Activated CD8-positive, alpha-beta memory T cell treated with anti-CD3 and anti-CD28 coated beads for 1 hour (primary cell): ENCODE measurements at regions not wholly inside any gene's neighbourhood (a gene's known extent, or its start where the extent isn't known, plus 50 kb on each side); places are given as distances from the start of the nearest gene placed in this dataset.
"Not testable (repeated sequence)": the region's sequence is repeated elsewhere in the genome, so short reads cannot be mapped to it uniquely, and the experiment has no call there.

Source experiments
- DNase-seq, 2 donors: peaks; one replicate each; pipeline ENCODE4 v3.0.0-alpha.2; 2020; ENCODE audit warnings: low read depth in 1 of 2; ENCODE audit errors: extremely low read depth in 1 of 2

DNA sequence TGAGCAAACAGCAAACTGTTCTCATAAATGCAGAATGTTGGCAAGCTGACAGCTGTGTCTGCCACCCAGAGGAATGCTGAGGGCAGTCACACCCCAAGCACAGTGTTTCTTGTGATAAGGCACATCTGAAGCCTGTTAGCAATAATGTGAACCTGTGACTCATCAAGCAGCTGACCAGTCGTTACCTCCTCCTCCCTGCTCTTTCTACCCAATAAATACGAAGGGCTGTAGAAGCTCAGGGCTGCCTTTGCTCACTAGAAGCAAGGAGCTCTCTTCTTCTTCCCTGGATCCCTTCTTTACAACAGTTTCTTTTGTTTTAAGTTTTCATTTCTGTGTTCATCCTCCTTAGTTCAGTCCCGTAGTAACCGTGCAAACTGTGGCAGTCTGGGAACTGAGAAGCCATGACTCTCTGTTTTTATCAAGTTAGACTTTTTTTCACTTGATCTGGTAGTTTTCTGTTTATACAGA lies 160.3 kb upstream of the ZNF184 start:
- not testable (repeated sequence) for DNase-seq

DNA sequence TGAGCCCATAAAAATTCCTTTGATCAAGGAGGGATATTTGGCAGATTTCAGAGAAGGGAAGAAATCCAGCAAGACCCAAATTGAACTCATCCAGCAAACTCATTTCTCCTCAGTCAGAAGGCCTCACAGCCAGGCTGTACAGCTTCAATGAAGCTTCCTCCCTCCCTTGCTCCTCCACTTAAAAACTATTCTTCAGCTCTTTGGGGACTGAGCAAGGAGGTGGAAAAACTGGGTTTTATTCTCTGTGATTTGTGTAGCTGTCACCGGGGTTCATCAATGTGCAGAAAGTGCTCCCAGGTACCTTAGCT lies 158.7 kb upstream of the ZNF184 start:
- no peak for DNase-seq

DNA sequence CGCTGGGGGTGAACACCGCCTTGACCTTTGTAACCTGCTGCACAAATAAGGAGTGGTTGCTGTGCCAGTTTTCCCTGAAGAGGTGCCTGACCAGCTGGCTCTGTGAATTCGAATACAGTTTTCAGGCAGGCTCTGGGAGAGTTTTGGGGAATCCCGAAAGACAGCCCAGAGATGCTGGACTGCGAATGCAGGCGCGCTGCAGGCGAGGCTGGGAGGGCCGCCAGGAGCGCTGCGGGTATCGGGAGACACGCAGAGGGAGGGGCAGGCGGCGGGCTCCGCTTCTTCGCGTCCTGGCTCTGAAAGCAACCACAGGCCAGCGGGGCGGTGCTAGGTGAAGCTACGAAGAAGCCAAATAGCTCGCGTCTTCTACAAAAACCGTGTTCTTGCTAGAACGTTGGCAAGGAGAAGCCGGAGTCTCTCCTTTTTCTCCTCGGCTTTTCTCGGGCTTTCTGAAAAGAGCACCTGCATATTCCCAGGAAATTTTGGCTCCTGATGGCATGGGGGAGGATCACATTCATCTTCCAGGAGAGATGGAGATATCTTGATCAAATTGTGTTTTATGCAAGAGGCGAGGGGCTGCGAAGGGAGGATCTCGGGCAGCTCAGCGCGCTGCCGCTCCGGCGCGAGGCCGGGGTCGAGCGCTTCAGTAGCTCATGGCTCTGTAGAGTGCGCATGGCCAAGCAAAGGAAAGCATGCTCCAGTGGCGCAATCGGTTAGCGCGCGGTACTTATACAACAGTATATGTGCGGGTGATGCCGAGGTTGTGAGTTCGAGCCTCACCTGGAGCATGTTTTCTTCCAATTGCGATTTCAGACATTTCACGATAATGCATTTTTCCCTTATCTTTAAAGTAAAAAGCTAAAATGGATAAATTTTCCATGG lies 158.1 kb upstream of the ZNF184 start:
- no peak for DNase-seq

DNA sequence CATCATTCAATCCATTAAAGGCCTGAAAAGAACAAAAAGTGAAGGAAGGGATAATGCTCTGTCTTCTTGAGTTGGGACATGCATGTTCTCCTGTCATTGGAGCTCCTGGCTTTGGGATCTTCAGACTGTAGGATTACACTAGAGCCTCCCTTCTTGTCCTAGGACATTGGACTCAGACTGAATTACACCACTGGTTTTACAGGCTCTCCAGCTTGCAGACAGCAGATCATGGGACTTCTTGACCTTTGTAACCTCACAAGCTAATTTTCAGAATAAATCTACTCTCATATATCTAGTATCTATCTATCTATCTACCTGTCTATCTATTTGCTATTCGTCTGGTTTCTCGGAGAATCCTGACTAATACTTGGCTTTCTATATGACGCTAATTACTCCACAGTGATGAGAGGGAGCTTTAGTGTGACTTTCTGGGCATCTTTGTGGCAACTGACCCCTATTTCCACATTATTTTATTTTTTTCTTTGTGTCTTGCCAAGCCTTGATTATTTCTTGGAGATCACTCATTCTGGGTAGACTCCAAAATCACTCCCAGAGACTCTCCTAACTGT lies 151.9 kb upstream of the ZNF184 start:
- no peak for DNase-seq

DNA sequence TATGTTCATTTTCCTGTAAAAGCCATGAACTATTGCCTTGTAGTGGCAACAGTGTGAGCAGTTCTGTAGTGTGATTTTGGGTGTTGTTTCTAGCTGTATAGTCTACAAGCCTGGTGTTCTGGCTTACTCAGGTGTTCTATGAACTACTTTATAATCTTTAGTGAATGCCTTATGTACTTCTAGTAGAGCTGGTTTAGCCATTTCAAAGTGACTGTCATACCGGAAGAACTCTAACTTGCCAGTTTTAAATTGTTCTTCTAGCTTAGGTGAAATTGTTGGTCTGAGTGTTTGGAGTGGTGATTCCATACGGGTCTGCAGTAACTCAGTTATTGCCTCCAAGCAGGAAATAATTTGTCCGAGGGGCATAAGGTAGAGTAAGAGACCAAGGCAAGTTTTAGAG lies 150.2 kb upstream of the ZNF184 start:
- DNase-seq, result no peak

DNA sequence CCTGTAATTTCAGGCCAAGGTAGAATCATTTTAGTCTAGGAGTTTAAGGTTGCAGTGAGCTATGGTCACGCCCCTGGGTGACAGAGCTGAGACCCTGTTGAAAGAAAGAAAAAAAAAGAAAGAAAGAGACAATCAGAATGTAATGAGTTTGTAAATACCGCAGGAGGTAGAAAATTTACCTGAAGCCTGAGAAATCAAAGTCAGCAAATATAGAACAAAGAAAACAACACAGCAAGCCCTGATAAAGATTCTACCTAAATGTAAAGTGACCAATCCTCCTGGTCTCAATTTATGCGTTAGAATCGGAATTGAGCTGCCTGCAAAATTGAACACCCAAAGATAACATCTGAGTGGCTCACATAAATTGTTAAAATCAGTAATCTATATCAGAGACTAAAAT lies 146.5 kb upstream of the ZNF184 start:
- DNase-seq, result no peak

DNA sequence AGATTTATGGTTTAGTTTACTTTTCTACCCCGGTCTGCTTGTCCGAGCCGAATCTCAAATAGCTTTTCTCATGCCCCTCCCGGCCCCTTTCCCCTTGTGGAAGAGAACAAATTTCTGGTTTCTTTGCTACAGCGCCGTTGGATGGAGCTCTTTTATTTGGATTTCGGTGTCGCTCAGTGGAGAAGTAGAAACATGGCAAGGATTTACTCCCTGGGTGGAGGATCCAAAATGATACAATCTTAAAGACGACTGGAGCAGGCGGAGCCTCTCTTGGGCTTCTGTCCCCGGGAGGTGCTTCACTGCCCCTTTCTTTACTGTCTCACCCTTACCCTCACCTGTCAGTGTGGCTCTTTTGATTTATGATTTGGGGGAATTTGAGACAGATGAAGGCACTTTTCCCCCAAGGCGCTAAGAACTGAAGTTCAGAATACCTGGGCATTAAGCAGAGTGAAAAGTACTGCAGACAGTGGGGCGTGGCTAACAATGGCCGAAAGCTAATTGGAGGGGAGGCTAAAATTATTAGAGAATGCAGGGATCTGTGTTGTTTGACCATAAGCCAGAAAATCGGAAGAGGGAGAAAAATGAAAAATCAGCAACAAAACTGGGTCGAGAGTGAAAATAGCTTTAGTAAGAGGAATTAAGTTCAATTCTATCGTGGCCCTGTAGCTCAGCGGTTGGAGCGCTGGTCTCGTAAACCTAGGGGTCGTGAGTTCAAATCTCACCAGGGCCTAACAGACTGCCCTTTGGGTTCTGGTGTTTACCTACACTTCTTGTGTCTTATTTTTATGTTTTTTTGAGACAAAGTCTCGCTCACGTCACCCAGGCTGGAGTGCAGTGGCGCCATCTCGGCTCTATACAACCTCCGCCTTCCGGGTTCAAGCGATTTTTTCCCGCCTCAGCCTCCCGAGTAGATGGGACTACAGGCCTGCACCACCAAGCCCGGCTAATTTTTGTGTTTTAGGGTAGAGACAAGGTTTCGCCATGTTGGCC lies 145.1 kb upstream of the ZNF184 start:
- no peak for DNase-seq

DNA sequence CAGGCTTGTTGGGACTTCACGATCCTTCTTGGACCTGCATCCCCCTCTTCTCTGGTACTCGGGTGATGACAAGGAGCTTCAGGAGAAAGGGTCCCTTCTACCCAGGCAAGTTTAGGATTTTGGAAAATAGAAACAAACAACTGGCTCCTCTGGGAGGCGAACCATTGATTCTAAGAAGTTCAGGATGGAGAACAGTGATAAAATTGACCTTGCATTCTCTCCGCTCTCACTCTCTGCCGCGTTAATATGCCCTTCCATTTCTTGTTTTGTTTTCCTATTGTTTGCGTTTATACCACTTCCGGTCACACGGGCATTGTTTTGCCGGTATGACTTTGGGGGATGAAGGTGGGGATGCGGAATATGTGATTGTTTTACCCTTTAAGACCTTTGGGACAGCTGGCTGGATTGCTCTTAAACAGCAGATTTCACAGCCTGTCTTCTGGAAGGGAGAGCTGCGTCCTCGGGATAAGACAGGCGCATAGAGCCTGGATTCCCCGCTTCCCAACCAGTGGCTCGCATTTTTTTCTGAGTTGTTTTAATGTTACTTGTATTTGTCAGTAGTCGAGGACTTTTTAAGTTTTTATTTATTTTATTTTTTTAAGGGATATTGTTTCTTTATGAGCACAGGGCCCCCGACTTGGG lies 144.3 kb upstream of the ZNF184 start:
- DNase-seq, result no peak

DNA sequence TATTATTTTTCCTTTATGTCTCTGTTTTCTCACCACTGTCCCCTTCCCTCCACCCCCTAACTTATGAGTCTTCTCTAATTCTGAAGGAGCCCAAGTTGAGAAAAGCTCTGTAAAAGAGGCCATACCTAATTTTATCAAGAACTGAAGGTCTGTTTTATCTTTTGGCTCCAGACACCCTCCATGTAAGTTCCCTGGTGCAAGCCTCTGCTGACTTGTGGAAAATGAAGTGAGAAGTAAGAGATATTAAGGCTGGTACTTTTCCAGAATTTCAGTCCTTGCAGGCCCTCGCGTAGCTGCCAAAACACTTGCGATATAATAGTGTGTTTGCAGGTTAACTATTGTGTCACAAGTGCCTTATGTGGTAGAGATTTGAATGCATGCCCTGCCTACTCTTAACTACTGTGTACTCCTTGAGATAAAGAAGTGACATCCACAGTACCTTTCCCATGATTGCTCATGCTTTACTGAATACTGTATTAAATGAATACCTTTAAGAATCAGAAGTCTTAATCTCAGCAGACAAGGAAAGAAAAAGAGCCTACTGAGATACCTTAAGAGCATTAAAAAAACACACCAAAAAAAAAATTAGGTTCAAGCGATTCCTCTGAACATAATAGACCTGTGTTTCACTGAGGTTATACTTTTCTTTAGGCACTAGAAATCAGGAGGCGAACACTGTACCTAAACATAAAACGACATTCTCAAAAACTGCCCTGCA lies 143.6 kb upstream of the ZNF184 start:
- DNase-seq, result no peak

DNA sequence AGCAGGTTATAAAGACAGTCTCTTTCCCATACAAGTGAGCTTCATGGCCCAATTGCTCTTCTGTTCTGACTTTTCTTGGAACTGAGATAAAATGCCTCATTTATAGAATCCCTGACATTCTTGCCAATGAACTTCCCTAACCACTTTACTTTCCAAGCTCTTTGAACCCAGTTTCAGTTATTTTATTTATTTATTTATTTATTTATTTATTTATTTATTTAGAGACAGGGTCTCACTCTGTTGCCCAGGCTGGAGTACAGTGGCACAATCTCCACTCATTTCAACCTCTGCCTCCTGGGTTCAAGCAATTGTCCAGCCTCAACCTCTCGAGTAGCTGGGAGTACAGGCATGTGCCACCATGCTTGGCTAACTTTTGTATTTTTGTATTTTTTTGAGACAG lies 138.5 kb upstream of the ZNF184 start:
- DNase-seq, result no peak

DNA sequence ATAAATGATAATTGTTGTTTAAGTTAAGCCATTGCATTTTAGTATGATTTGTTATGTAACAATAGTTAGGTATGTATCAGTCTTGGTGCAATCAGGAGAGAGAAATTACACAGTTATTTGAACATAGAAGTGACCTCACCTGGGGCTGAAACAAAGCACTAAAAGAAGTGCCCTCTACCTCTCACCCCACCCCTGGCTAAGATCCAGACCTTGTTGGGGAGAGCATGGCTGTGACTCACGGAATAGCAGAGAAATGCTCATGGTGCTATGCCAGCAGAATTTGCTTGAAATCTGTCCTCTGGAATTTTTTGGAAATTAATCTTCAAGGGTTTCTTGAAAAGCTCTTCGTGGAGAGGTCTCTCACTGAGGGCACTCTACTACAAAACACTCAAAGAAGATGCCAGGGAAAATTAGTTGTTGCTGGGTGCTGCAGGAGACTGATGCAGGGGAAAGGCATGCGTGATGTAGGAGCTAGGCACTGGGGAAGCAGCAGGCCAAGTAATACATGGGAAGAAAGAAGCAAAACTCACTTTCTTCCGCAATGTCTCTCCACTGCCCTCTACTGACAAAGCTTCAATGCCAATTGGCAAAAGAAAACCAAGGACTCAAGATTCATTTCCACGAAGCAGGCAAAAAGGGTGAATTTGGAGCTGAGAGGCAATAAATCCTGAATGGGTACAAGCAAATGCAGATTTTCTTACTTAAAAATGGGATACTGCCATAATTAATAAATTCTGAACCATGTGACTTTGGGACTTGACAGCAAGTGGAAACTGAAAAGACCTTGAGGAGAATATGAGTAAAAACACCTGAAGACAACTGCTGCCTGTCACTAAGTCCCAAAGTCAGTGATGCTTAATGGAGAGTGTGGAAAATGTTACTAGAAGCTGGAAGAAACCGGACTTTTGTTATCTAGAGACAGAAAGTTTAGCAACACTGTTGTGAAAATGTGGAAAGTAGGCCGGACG lies 136.3 kb upstream of the ZNF184 start:
- no peak for DNase-seq

DNA sequence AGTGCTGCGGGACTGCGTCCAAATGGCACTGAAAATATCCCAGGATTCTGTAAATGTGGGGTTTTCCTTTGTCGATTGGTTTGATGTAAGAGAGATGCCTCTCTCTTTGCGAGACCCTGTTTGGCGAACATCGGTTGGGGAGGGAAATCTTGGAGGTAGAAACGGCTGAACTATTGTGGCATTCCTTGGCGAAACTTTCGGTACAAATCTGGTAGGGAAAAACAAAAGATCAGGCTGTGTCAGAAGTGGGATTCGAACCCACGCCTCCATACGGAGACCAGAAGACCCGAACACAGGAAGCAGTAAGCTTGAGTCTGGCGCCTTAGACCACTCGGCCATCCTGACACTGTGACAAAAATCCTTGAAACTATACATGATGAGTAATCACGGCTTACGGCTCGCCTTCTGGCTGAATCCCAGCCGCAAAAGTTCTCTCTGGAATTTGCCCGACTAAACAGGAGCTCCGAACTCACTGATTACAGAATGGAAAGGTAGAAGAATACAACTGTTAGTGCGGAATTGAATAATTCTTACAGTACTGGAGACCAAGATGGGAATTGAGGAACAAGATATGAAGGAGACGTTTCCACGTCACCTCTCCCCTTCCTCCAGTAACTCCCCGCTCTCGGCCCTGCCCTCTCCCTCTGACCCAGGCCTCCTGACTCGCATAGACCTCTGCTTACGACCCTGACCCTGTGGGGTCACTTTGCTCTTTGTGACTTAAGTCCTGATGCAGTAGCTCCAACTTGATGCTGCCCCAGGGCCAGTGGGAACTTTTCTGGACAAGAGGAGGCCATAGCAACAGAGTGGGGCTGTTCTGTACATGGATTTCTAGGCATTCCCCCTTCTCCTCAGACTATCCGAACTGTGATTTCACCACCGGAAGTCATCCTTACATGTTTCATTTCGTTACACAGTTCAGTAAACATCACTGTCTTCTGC lies 132.8 kb upstream of the ZNF184 start:
- DNase-seq, result no peak

DNA sequence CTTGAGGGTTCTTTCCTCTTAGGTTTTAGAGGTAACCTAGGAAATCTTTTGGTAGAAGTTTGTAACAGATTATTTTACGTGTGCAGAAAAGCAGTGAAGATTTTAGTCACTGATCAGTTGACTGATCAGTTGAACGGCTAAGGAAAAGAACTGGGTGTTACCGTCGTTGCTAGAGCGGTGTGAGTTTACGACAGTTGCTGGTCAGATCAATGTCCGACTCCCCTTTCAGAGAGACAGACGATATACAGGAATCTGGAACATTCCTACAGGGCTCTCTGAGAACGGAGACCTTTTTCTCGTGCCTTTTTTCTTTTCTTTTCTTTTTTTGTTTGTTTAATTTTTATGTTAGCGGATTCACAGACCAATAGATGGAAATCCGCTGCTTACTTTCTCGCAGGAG lies 132.1 kb upstream of the ZNF184 start:
- DNase-seq, result no peak

DNA sequence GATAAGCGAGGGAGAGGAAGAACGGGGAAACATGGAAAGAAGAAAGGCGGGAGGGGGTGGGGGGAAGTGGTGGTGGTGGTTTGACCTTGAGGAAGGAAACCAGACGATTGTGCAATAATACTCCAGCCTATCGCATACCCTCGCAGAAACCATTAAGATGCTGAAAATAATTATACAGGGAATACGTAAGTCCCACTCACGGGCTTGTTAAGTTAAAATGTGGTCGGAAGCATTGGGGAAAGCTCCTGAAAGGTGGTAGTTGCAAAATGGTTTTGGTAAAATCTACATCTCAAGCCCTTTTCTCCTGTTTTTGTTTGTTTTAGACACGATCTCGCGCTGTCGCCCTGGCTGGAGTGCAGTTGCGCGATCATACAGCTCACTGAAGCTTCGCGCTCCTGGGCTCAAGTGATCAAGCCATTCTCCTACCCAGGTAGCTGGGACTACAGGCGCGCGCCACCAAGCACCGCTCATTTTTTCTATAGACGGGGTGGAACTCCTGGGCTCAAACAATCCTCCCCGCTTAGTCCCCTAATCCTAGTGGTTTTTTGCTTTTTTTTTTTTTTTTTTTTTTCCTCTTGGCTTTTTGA lies 128.9 kb upstream of the ZNF184 start:
- no peak for DNase-seq

DNA sequence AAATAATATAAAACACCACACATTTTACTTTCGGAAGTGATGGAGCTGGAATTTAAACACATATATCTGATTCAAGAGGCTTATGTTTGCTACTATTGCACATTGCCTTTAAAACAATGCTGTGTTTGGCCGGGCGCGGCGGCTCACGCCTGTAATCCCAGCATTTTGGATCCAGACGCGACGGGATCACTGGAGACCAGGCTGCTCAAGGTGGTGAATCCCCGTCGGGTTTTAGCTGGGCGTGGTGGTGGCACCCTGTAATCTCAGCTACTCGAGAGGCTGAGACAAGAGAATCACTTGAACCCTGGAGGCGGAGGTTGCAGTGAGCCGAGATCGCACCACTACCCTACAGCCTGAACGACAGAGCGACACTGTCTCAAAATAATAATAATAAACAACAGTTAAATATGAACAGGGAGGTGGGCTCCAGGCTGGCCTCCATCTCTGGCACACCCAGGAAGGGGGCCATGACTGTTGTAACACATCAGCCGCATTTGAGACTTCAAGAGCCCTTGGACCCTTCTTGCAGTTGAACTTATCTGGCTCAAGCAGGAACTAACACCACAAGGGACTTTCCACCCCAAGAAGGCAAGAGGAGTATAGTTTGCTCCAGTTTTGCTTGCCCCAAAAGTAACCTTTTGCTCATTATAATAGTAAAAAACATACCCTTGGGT lies 127.1 kb upstream of the ZNF184 start:
- DNase-seq, result no peak

DNA sequence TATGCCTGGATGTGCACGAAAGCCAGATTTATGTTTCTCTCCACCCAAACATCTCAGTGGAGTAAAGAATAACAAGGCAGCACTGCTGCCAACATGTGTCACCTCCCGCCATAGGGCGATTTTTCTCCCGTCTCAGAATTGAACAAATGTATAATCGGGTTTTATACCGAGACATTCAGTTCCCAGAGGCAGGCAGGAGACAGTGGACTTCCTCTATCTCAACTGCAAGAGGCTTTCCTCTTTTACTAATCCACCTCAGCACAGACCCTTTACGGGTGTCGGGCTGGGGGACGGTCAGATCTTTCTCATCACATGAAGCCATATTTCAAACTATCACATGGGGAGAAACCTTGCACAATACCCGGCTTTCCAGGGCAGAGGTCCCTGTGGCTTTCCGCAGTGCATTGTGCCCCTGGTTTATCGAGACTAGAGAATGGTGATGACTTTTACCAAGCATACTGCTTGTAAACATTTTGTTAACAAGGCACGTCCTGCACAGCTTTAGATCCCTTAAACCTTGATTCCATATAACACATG lies 124.2 kb upstream of the ZNF184 start:
- DNase-seq, result not testable (repeated sequence)

DNA sequence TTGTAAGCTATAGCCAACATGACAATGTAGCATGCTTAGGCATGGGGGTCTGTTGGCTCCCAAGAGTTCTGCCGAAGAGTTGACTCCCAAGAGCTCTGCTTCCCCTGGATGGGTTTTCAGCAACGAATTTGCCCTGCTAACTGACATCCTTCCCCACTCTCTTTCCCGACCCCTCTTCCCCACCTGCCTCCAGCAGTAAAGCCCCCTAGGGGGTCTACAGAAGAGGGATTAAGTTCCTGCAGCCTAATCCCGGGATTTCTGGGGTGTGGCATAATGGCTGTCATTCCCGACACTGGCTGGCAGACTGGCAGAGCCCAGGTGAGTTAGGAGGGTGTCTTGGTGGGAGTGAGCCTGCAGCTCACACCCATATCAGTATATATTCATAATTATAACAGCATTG lies 121.0 kb upstream of the ZNF184 start:
- no peak for DNase-seq
